ENCODE measurements at regions not wholly inside any gene's neighbourhood (a gene's known extent, or its start where the extent isn't known, plus 50 kb on each side); places are given as distances from the start of the nearest gene placed in this dataset.

DNA sequence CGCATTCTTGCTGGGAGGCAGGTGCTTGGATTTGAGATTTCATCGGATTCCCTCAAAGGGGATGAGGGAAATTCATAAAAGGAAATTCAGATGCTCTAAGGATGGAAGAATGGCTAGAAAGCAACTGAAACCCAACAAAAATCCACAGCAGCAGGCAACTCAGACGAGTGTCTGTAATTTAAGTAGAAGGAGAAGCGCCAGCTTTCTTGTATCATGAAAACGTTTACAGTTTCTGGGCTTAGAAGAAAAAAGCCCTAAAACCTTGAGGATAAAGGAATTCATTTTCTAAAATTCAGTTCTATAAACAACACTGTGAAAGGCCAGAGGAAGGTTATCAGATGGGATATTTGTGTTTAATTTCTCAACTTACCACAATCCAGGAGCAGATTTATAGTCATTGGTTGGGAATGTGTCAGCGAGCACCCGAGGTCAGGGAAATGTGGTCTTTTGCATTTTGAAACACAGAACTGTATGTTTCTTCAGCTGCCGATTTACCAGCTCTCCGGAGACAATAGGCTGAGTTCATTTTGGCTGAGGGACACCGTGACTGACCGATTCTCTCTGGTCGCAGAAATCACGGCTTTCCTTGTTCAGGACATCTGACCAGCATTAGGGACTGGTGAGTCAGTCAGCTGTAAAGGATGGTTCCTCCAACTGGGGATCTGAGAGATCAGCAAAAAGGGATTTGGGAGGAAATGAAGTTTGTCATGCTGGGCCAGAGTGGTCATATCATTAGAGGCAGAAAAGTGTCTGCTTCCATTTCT is 111.6 kb upstream of the ERRFI1 start:
- no peaks in the 10 kb centered on the region for H3F3A ChIP-seq (ENCODE audit: insufficient read depth, low read length)
- no peak overlapping the region for H3K4me3 ChIP-seq (ENCODE audit: low read length)
- no peak overlapping the region for H3K9ac ChIP-seq (ENCODE audit: low read length)
- H3K79me2 ChIP-seq (ENCODE audit: low read length) = no peaks in the 10 kb centered on the region
- no peak for DNase-seq
- TF ChIP-seq, protein P1, sequence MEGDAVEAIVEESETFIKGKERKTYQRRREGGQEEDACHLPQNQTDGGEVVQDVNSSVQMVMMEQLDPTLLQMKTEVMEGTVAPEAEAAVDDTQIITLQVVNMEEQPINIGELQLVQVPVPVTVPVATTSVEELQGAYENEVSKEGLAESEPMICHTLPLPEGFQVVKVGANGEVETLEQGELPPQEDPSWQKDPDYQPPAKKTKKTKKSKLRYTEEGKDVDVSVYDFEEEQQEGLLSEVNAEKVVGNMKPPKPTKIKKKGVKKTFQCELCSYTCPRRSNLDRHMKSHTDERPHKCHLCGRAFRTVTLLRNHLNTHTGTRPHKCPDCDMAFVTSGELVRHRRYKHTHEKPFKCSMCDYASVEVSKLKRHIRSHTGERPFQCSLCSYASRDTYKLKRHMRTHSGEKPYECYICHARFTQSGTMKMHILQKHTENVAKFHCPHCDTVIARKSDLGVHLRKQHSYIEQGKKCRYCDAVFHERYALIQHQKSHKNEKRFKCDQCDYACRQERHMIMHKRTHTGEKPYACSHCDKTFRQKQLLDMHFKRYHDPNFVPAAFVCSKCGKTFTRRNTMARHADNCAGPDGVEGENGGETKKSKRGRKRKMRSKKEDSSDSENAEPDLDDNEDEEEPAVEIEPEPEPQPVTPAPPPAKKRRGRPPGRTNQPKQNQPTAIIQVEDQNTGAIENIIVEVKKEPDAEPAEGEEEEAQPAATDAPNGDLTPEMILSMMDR (IDR thresholded peaks at IDR 0.05; ENCODE audit: low read length) = no peak
- no peak for TF ChIP-seq EZH2phosphoT487 (IDR thresholded peaks at IDR 0.05; ENCODE audit: low read length)
- TF ChIP-seq EZH2 (optimal IDR thresholded peaks at IDR 0.05; ENCODE audit: low read depth, low read length) = no peak
- no peaks in the 10 kb centered on the region for H4K20me1 ChIP-seq (ENCODE audit: insufficient read depth, low read length)
- peaks cover 88% of the 10 kb centered on the region for H3K27me3 ChIP-seq (replicated peaks; ENCODE audit: insufficient read depth, low read length)
- H3K9me3 ChIP-seq (replicated peaks; ENCODE audit: insufficient read depth, low read length) = no peaks in the 10 kb centered on the region
- H3K4me2 ChIP-seq (ENCODE audit: low read depth, low read length) = no peak overlapping the region
- H2AFZ ChIP-seq (ENCODE audit: low read length) = no peak overlapping the region
- H3K4me1 ChIP-seq (ENCODE audit: low read length) = no peaks in the 10 kb centered on the region
- H3K27ac ChIP-seq (ENCODE audit: low read length) = no peak overlapping the region
- no peaks in the 10 kb centered on the region for H3K9me2 ChIP-seq (replicated peaks; ENCODE audit: insufficient read depth, low read length)
- no peaks in the 10 kb centered on the region for H3K36me3 ChIP-seq (replicated peaks; ENCODE audit: insufficient read depth, low read length)

DNA sequence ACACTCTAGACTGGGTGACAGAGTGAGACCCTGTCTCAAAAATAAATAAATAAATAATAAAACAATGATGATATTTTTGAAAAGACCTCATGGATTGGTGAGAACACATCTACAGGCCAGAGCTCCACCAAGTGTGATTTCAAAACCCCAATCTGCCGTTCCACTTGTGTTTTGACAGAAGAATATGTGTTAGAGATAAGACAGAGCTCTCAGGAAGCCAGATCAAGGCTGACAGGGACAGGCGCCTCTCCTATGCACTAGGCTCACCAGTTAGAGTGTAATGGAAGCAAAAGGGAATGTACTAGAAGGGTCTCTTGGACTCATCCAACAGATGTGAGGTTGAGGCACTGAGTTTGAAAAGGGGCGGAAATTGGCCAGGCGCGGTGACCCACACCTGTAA is 110.7 kb upstream of the ERRFI1 start:
- H3K4me2 ChIP-seq (ENCODE audit: low read depth, low read length) = no peak overlapping the region
- no peaks in the 10 kb centered on the region for H3K9me2 ChIP-seq (replicated peaks; ENCODE audit: insufficient read depth, low read length)
- no peak for DNase-seq
- H2AFZ ChIP-seq (ENCODE audit: low read length) = no peak overlapping the region
- no peaks in the 10 kb centered on the region for H3K79me2 ChIP-seq (ENCODE audit: low read length)
- H3K27me3 ChIP-seq (replicated peaks; ENCODE audit: insufficient read depth, low read length) = peaks cover 90% of the 10 kb centered on the region
- H3K4me1 ChIP-seq (ENCODE audit: low read length) = no peaks in the 10 kb centered on the region
- no peaks in the 10 kb centered on the region for H3K9me3 ChIP-seq (replicated peaks; ENCODE audit: insufficient read depth, low read length)
- no peaks in the 10 kb centered on the region for H4K20me1 ChIP-seq (ENCODE audit: insufficient read depth, low read length)
- no peak for TF ChIP-seq EZH2phosphoT487 (IDR thresholded peaks at IDR 0.05; ENCODE audit: low read length)
- no peaks in the 10 kb centered on the region for H3F3A ChIP-seq (ENCODE audit: insufficient read depth, low read length)
- H3K4me3 ChIP-seq (ENCODE audit: low read length) = no peak overlapping the region
- H3K27ac ChIP-seq (ENCODE audit: low read length) = no peak overlapping the region
- H3K36me3 ChIP-seq (replicated peaks; ENCODE audit: insufficient read depth, low read length) = no peaks in the 10 kb centered on the region
- H3K9ac ChIP-seq (ENCODE audit: low read length) = no peak overlapping the region

DNA sequence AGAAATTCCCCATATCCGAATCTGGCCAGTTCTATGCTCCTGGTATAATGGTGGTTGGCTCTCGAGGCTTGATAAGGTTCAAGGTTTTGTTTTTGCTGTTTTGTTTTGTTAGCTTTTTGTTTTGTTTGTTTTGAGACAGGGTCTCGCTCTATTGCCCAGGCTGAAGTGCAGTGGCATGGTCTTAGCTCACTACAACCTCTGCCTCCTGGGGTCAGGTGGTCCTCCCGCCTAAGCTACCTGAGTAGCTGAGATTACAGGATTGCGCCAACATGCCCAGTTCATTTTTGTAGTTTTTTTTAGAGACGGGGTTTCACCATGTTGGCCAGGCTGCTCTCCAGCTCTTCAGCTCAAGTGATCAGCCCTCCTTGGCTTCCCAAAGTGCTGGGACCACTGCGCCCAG is 109.1 kb upstream of the ERRFI1 start:
- no peaks in the 10 kb centered on the region for H3F3A ChIP-seq (ENCODE audit: insufficient read depth, low read length)
- H4K20me1 ChIP-seq (ENCODE audit: insufficient read depth, low read length) = no peaks in the 10 kb centered on the region
- no peaks in the 10 kb centered on the region for H3K79me2 ChIP-seq (ENCODE audit: low read length)
- H3K9me3 ChIP-seq (replicated peaks; ENCODE audit: insufficient read depth, low read length) = no peaks in the 10 kb centered on the region
- DNase-seq = no peak
- peaks cover 88% of the 10 kb centered on the region for H3K27me3 ChIP-seq (replicated peaks; ENCODE audit: insufficient read depth, low read length)
- no peak overlapping the region for H3K27ac ChIP-seq (ENCODE audit: low read length)
- H3K4me2 ChIP-seq (ENCODE audit: low read depth, low read length) = no peak overlapping the region
- no peaks in the 10 kb centered on the region for H3K36me3 ChIP-seq (replicated peaks; ENCODE audit: insufficient read depth, low read length)
- H2AFZ ChIP-seq (ENCODE audit: low read length) = no peak overlapping the region
- H3K9me2 ChIP-seq (replicated peaks; ENCODE audit: insufficient read depth, low read length) = no peaks in the 10 kb centered on the region
- TF ChIP-seq EZH2 (optimal IDR thresholded peaks at IDR 0.05; ENCODE audit: low read depth, low read length) = no peak
- TF ChIP-seq, protein P1 (IDR thresholded peaks at IDR 0.05; ENCODE audit: low read length) = no peak
- no peak for TF ChIP-seq EZH2phosphoT487 (IDR thresholded peaks at IDR 0.05; ENCODE audit: low read length)
- no peak overlapping the region for H3K4me3 ChIP-seq (ENCODE audit: low read length)
- H3K4me1 ChIP-seq (ENCODE audit: low read length) = no peaks in the 10 kb centered on the region
- no peak overlapping the region for H3K9ac ChIP-seq (ENCODE audit: low read length)

DNA sequence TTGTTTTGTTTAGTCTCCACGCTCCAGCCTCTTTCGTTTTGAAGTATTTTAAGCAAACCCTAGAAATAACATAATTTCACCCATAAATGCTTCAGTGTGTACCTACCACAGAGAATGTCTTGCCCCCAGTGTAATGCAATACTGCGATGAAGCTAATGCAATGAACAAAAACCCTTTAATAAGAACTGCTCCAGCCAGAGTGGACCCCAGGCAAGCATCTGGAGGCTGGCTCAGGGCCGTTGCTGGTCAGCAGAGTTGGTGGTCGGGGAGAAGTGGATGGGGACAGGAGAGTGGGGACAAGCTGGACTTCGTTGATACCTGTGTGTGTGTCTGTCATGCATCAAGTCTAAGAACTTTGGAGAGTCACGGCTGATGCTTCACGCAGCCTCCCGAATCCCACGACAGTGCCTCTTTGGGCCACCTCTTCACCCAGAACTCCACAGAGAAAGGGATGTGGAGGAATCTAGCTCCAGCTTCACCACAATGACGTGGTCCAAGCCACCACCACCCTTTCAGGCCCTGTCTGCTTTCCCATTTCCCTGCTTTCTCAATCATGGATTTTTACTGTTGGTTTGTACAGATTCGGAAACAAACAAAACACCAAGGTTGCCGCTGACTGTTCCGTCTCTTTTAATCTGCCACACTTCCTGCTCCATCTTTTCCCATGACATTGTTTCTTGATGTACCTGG is 108.6 kb upstream of the ERRFI1 start:
- Histone ChIP-seq H3K9me3 (replicated peaks; ENCODE audit: insufficient read depth, low read length) (no peaks in the 10 kb centered on the region), H3K27me3 (replicated peaks; ENCODE audit: insufficient read depth, low read length) (peaks cover 85% of the 10 kb centered on the region), H3K79me2 (ENCODE audit: low read length) (no peaks in the 10 kb centered on the region), H2AFZ (ENCODE audit: low read length) (no peak overlapping the region), H3K9ac (ENCODE audit: low read length) (no peak overlapping the region), H3K4me1 (ENCODE audit: low read length) (no peaks in the 10 kb centered on the region), H4K20me1 (ENCODE audit: insufficient read depth, low read length) (no peaks in the 10 kb centered on the region), H3K4me3 (ENCODE audit: low read length) (no peak overlapping the region), H3K27ac (ENCODE audit: low read length) (no peak overlapping the region), H3F3A (ENCODE audit: insufficient read depth, low read length) (no peaks in the 10 kb centered on the region), H3K36me3 (replicated peaks; ENCODE audit: insufficient read depth, low read length) (no peaks in the 10 kb centered on the region), H3K9me2 (replicated peaks; ENCODE audit: insufficient read depth, low read length) (no peaks in the 10 kb centered on the region), H3K4me2 (ENCODE audit: low read depth, low read length) (no peak overlapping the region)
- DNase-seq = no peak
- no peak for TF ChIP-seq EZH2phosphoT487 (IDR thresholded peaks at IDR 0.05; ENCODE audit: low read length)
- TF ChIP-seq EZH2 (optimal IDR thresholded peaks at IDR 0.05; ENCODE audit: low read depth, low read length) = no peak
- TF ChIP-seq, protein P1 (IDR thresholded peaks at IDR 0.05; ENCODE audit: low read length) = no peak
